ENCODE measurements at regions not wholly inside any gene's neighbourhood (a gene's known extent, or its start where the extent isn't known, plus 50 kb on each side); places are given as distances from the start of the nearest gene placed in this dataset.

- Mint-ChIP-seq H3K27me3 (peaks cover 16% of the 10 kb centered on the region), H3K27ac (no peak overlapping the region), H3K9me3 (peaks cover 4% of the 10 kb centered on the region), H3K4me3 (no peak overlapping the region), H3K36me3 (ENCODE audit: low read depth) (no peaks in the 10 kb centered on the region), H3K4me1 (no peaks in the 10 kb centered on the region)
- ATAC-seq (replicated peaks), result no peak
Observed at GRCh38 chr1:5265438-5266075, 611.1 kb downstream of the AJAP1 start.

GRCh38 chr1:5264476-5264875 is 610.1 kb downstream of the AJAP1 start:
- ATAC-seq (replicated peaks), result no peak
- Mint-ChIP-seq H3K9me3 (peaks cover 8% of the 10 kb centered on the region), H3K27me3 (peaks cover 16% of the 10 kb centered on the region), H3K4me3 (no peak overlapping the region), H3K36me3 (ENCODE audit: low read depth) (no peaks in the 10 kb centered on the region), H3K4me1 (no peaks in the 10 kb centered on the region), H3K27ac (no peak overlapping the region)

GRCh38 chr1:5256793-5257192 is 602.4 kb downstream of the AJAP1 start:
- Mint-ChIP-seq H3K9me3 (peaks cover 15% of the 10 kb centered on the region), H3K27ac (no peak overlapping the region), H3K4me3 (no peak overlapping the region), H3K4me1 (no peaks in the 10 kb centered on the region), H3K27me3 (no peaks in the 10 kb centered on the region), H3K36me3 (ENCODE audit: low read depth) (no peaks in the 10 kb centered on the region)
- no peak for ATAC-seq (replicated peaks)

DNA sequence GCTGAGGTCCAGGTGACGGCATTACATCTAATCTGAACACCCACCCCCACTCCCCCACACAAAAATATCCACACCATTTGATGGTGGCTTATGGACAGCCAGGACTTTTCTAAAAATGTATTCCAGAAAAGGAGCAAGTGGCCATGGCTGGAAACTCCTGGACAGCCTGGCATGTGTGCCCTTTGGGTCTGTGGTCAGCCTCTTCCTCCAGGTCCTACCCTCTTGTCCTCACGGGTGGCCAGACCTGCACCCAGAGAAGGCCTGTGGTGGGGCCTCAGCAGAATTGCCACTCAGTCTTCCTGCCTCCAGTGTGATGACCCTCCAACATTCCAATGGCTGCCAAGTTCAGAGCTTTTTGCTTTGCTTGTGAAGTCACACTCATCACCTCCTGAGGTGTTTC is 600.6 kb downstream of the AJAP1 start:
- no peak overlapping the region for H3K27ac Mint-ChIP-seq
- peaks cover 6% of the 10 kb centered on the region for H3K27me3 Mint-ChIP-seq
- H3K4me1 Mint-ChIP-seq, result no peaks in the 10 kb centered on the region
- peaks cover 15% of the 10 kb centered on the region for H3K9me3 Mint-ChIP-seq
- no peak for ATAC-seq (replicated peaks)
- H3K4me3 Mint-ChIP-seq, result no peak overlapping the region
- H3K36me3 Mint-ChIP-seq (ENCODE audit: low read depth), result no peaks in the 10 kb centered on the region

DNA sequence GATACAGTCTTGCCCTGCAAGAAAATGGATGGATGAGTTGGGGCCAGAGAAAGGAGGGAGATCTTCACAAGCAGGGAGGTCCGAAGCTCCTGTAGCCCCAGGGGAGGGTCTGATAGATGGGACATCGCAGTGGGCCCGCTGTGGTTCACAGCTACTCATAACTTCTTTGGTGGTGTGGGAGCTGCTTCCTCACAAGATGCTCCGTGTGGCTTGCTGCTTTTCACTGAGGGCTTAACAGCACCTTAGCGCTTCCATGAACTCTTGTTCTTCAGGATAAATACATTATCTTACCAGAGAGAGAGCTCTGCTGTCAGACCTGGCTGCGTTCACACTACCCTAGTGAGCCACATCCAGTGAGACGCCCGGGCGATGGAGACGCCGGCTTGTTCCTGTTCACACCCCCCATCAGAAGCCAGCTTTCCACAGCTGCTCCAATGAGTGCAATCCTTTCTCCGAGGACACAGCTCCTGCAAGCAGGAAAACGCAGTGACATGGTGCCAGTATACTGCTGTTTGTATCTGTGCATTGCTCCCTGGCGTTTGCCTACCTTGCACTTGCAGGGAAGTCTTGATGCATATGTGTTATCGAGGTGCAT is 599.8 kb downstream of the AJAP1 start:
- Mint-ChIP-seq H3K9me3 (peaks cover 9% of the 10 kb centered on the region), H3K27ac (no peak overlapping the region), H3K27me3 (peaks cover 8% of the 10 kb centered on the region), H3K4me1 (no peaks in the 10 kb centered on the region), H3K36me3 (ENCODE audit: low read depth) (no peaks in the 10 kb centered on the region), H3K4me3 (no peak overlapping the region)
- ATAC-seq (replicated peaks), result no peak

DNA sequence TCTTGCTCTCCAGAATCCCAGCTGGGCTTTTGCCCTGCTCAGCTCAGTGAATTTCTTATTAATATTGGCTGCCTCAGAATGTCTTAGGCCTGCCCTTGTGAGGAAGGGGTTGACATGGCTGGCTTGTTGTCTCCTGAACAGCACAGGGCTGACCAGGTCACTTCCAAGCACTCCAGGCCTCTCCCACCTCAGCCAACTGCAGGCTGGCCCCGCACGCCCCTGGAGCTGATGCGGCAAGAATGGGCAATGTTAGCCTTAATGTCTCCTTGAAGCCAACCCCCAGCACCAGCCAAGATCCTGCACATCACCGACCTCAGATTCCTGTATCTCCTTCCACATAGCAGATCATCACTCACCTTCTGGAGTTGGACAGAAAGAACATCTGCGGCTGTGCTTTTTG is 598.6 kb downstream of the AJAP1 start:
- H3K4me3 Mint-ChIP-seq, result no peak overlapping the region
- ATAC-seq (replicated peaks), result no peak
- H3K9me3 Mint-ChIP-seq, result peaks cover 4% of the 10 kb centered on the region
- peaks cover 12% of the 10 kb centered on the region for H3K27me3 Mint-ChIP-seq
- H3K36me3 Mint-ChIP-seq (ENCODE audit: low read depth), result no peaks in the 10 kb centered on the region
- no peaks in the 10 kb centered on the region for H3K4me1 Mint-ChIP-seq
- no peak overlapping the region for H3K27ac Mint-ChIP-seq

DNA sequence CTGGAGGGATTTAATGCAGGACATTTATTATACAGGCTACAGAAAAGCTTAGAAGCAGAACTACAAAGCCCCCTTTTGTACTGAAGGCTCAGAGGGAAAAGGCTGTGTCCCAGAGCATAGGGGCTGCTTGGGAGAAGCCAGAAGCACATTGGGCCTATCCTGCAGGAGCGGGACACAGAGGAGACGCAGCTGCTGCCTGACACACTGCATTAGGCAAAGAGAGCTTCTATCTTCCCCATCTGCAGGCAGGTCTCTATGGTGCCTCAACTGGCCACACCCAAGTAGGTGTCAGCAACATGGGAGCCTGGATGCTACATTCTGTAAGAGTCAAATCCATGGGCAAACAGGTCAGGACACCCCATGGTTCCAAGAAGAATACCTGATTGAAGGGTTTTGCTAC is 595.9 kb downstream of the AJAP1 start:
- no peaks in the 10 kb centered on the region for H3K4me1 Mint-ChIP-seq
- peaks cover 4% of the 10 kb centered on the region for H3K9me3 Mint-ChIP-seq
- H3K27ac Mint-ChIP-seq, result no peak overlapping the region
- no peak for ATAC-seq (replicated peaks)
- no peak overlapping the region for H3K4me3 Mint-ChIP-seq
- H3K36me3 Mint-ChIP-seq (ENCODE audit: low read depth), result no peaks in the 10 kb centered on the region
- H3K27me3 Mint-ChIP-seq, result peaks cover 17% of the 10 kb centered on the region

- H3K9me3 Mint-ChIP-seq, result peaks cover 4% of the 10 kb centered on the region
- H3K27me3 Mint-ChIP-seq, result peaks cover 13% of the 10 kb centered on the region
- no peak for ATAC-seq (replicated peaks)
- no peaks in the 10 kb centered on the region for H3K4me1 Mint-ChIP-seq
- no peak overlapping the region for H3K27ac Mint-ChIP-seq
- no peak overlapping the region for H3K4me3 Mint-ChIP-seq
- H3K36me3 Mint-ChIP-seq (ENCODE audit: low read depth), result no peaks in the 10 kb centered on the region
Observed at GRCh38 chr1:5245348-5245747, 590.9 kb downstream of the AJAP1 start.

- Mint-ChIP-seq H3K27ac (no peak overlapping the region), H3K4me3 (no peak overlapping the region), H3K27me3 (peaks cover 13% of the 10 kb centered on the region), H3K9me3 (peaks cover 4% of the 10 kb centered on the region), H3K36me3 (ENCODE audit: low read depth) (no peaks in the 10 kb centered on the region), H3K4me1 (no peaks in the 10 kb centered on the region)
- no peak for ATAC-seq (replicated peaks)
Observed at GRCh38 chr1:5244631-5245285, 590.3 kb downstream of the AJAP1 start.

GRCh38 chr1:5242850-5243249 is 588.4 kb downstream of the AJAP1 start:
- Mint-ChIP-seq H3K27me3 (peaks cover 8% of the 10 kb centered on the region), H3K27ac (no peak overlapping the region), H3K9me3 (peaks cover 4% of the 10 kb centered on the region), H3K36me3 (ENCODE audit: low read depth) (no peaks in the 10 kb centered on the region), H3K4me3 (no peak overlapping the region), H3K4me1 (no peaks in the 10 kb centered on the region)
- ATAC-seq (replicated peaks), result no peak

- no peak overlapping the region for H3K4me3 Mint-ChIP-seq
- H3K36me3 Mint-ChIP-seq (ENCODE audit: low read depth), result no peaks in the 10 kb centered on the region
- no peaks in the 10 kb centered on the region for H3K4me1 Mint-ChIP-seq
- H3K27me3 Mint-ChIP-seq, result peaks cover 3% of the 10 kb centered on the region
- ATAC-seq (replicated peaks), result no peak
- peaks cover 4% of the 10 kb centered on the region for H3K9me3 Mint-ChIP-seq
- no peak overlapping the region for H3K27ac Mint-ChIP-seq
Observed at GRCh38 chr1:5239911-5240310, 585.5 kb downstream of the AJAP1 start.

- Mint-ChIP-seq H3K9me3 (peaks cover 12% of the 10 kb centered on the region), H3K36me3 (ENCODE audit: low read depth) (no peaks in the 10 kb centered on the region)
Observed at GRCh38 chr1:5238351-5239130, 584.1 kb downstream of the AJAP1 start.

DNA sequence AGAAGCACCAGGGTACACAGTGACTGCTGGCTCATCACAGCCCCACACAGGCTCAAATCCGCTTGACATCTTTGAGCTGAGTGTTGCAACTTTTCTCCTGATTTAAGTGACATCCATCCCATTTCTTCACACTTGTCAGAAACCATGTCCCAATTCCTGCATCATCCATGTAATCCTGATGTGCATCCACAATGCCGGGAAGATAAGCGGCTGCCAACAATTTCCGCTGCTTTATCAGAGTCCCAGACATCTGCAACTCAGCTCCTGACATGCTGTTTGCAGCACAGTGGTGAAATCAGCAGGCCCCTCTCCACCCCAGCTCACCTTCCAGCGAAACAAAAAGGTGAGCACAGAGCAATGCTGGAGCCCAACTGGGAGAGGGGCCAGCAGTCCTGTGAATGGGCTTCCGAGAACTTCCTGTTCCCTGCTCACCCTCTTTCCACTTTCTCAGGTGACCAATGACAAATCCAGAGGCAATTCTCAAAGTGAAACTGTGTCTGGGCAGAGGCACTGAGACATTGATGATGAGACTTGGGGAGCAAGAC is 581.0 kb downstream of the AJAP1 start:
- H3K27me3 Mint-ChIP-seq, result peaks cover 13% of the 10 kb centered on the region
- peaks cover 17% of the 10 kb centered on the region for H3K9me3 Mint-ChIP-seq
- H3K4me1 Mint-ChIP-seq, result no peaks in the 10 kb centered on the region
- no peak for ATAC-seq (replicated peaks)
- H3K4me3 Mint-ChIP-seq, result no peak overlapping the region
- no peaks in the 10 kb centered on the region for H3K36me3 Mint-ChIP-seq (ENCODE audit: low read depth)
- H3K27ac Mint-ChIP-seq, result no peak overlapping the region

More at GRCh38 chr1:5238351-5239130, 584.1 kb downstream of the AJAP1 start:
- Mint-ChIP-seq H3K4me3 (no peak overlapping the region), H3K27me3 (peaks cover 12% of the 10 kb centered on the region), H3K27ac (no peak overlapping the region), H3K4me1 (no peaks in the 10 kb centered on the region)
- no peak for ATAC-seq (replicated peaks)

- Mint-ChIP-seq H3K27me3 (peaks cover 25% of the 10 kb centered on the region), H3K4me1 (no peaks in the 10 kb centered on the region), H3K9me3 (peaks cover 13% of the 10 kb centered on the region), H3K36me3 (ENCODE audit: low read depth) (no peaks in the 10 kb centered on the region), H3K4me3 (no peak overlapping the region), H3K27ac (no peak overlapping the region)
- ATAC-seq (replicated peaks), result no peak
Observed at GRCh38 chr1:5232537-5232936, 578.1 kb downstream of the AJAP1 start.
